DMS79 (cell line): ENCODE measurements at regions not wholly inside any gene's neighbourhood (a gene's known extent, or its start where the extent isn't known, plus 50 kb on each side); places are given as distances from the start of the nearest gene placed in this dataset.
"Not testable (repeated sequence)": the region's sequence is repeated elsewhere in the genome, so short reads cannot be mapped to it uniquely, and the experiment has no call there.

Source experiments
- DNase-seq: peaks from one replicate; lab custom pipeline; 2025; lab: John Stamatoyannopoulos, UW

- not testable (repeated sequence) for DNase-seq
These were observed 90.1 kb upstream of the ZBED5 start for GRCh38 chr11:10947935-10948334.

- no peak for DNase-seq
These were observed 88.2 kb upstream of the ZBED5 start for GRCh38 chr11:10946072-10946471.

- DNase-seq = no peak
These were observed 87.3 kb upstream of the ZBED5 start for GRCh38 chr11:10945196-10945595.

GRCh38 chr11:10943968-10944367, 86.1 kb upstream of the ZBED5 start:
- no peak for DNase-seq

- DNase-seq = no peak
These were observed 84.8 kb upstream of the ZBED5 start for GRCh38 chr11:10942620-10943019.

GRCh38 chr11:10941871-10942270, 84.0 kb upstream of the ZBED5 start:
- no peak for DNase-seq

GRCh38 chr11:10941414-10941813, 83.6 kb upstream of the ZBED5 start:
- no peak for DNase-seq

- DNase-seq = no peak
These were observed 81.0 kb upstream of the ZBED5 start for GRCh38 chr11:10938650-10939387.

- DNase-seq = no peak
These were observed 80.4 kb upstream of the ZBED5 start for GRCh38 chr11:10938231-10938630.

GRCh38 chr11:10937385-10937771, 79.5 kb upstream of the ZBED5 start:
- no peak for DNase-seq

- no peak for DNase-seq
These were observed 79.0 kb upstream of the ZBED5 start for GRCh38 chr11:10936626-10937384.

GRCh38 chr11:10935015-10935559, 77.2 kb upstream of the ZBED5 start:
- no peak for DNase-seq

- no peak for DNase-seq
These were observed 76.5 kb upstream of the ZBED5 start for GRCh38 chr11:10934293-10934860.

GRCh38 chr11:10933455-10934292, 75.8 kb upstream of the ZBED5 start:
- peak; percentile 75 for DNase-seq

- no peak for DNase-seq
These were observed 75.1 kb upstream of the ZBED5 start for GRCh38 chr11:10932976-10933375.

- no peak for DNase-seq
These were observed 74.2 kb upstream of the ZBED5 start for GRCh38 chr11:10931761-10932670.

- DNase-seq = peak; percentile 70
These were observed 73.3 kb upstream of the ZBED5 start for GRCh38 chr11:10930972-10931760.

- DNase-seq = no peak
These were observed 72.5 kb upstream of the ZBED5 start for GRCh38 chr11:10930224-10930971.

- no peak for DNase-seq
These were observed 69.7 kb upstream of the ZBED5 start for GRCh38 chr11:10927538-10927937.
